ENCODE measurements at regions not wholly inside any gene's neighbourhood (a gene's known extent, or its start where the extent isn't known, plus 50 kb on each side); places are given as distances from the start of the nearest gene placed in this dataset.
"Not testable (repeated sequence)": the region's sequence is repeated elsewhere in the genome, so short reads cannot be mapped to it uniquely, and the experiment has no call there.

DNA sequence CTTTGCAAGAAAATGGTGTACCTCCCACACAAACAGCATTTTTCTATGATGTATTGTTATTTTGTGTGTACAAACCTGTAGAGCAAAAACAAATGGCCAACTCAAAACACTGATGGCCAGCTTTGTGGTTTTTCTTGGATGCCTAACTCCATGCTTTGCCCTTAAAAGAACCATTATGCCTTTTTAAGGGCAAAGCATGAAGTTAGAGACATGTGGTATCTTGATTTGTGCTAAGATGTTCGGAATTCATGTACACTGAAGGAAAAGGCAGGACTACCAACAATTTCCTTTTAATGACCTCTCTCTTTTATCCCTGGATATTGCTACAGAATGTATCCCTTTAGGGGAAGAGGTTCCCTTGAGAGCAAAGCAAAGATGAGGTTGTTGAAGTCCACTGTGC lies 273.6 kb downstream of the SCG2 start:
- no peaks in the 10 kb centered on the region for H3K36me3 Mint-ChIP-seq (ENCODE audit: insufficient read depth, unreplicated experiment)
- TF ChIP-seq, protein P1, sequence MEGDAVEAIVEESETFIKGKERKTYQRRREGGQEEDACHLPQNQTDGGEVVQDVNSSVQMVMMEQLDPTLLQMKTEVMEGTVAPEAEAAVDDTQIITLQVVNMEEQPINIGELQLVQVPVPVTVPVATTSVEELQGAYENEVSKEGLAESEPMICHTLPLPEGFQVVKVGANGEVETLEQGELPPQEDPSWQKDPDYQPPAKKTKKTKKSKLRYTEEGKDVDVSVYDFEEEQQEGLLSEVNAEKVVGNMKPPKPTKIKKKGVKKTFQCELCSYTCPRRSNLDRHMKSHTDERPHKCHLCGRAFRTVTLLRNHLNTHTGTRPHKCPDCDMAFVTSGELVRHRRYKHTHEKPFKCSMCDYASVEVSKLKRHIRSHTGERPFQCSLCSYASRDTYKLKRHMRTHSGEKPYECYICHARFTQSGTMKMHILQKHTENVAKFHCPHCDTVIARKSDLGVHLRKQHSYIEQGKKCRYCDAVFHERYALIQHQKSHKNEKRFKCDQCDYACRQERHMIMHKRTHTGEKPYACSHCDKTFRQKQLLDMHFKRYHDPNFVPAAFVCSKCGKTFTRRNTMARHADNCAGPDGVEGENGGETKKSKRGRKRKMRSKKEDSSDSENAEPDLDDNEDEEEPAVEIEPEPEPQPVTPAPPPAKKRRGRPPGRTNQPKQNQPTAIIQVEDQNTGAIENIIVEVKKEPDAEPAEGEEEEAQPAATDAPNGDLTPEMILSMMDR (IDR thresholded peaks at IDR 0.05; ENCODE audit: unreplicated experiment) = no peak
- no peaks in the 10 kb centered on the region for H3K4me1 Mint-ChIP-seq (ENCODE audit: low read depth, unreplicated experiment)
- intact Hi-C loops (cut with micrococcal nuclease; ENCODE audit: unreplicated experiment) = no loop called here
- CTCF ChIA-PET = no interaction called here
- H3K27me3 Mint-ChIP-seq (ENCODE audit: unreplicated experiment) = peaks cover 28% of the 10 kb centered on the region
- peaks cover 5% of the 10 kb centered on the region for H3K9me3 Mint-ChIP-seq (ENCODE audit: low read depth, unreplicated experiment)
- no peak for DNase-seq
- H3K27ac Mint-ChIP-seq (ENCODE audit: unreplicated experiment) = no peak overlapping the region
- BruUV-seq (replicated peaks) = no TSS peak
- no peak overlapping the region for H3K4me3 Mint-ChIP-seq (ENCODE audit: low read depth, unreplicated experiment)

- BruUV-seq (replicated peaks); CTCF ChIA-PET; DNase-seq; H3K9me3 Mint-ChIP-seq (ENCODE audit: low read depth, unreplicated experiment); H3K36me3 Mint-ChIP-seq (ENCODE audit: insufficient read depth, unreplicated experiment); H3K4me1 Mint-ChIP-seq (ENCODE audit: low read depth, unreplicated experiment); H3K4me3 Mint-ChIP-seq (ENCODE audit: low read depth, unreplicated experiment); intact Hi-C loops (cut with micrococcal nuclease; ENCODE audit: unreplicated experiment); H3K27ac Mint-ChIP-seq (ENCODE audit: unreplicated experiment): not testable (repeated sequence)
- peaks cover 49% of the 10 kb centered on the region for H3K27me3 Mint-ChIP-seq (ENCODE audit: unreplicated experiment)
Measured at GRCh38 chr2:223330747-223331146, 271.4 kb downstream of the SCG2 start.

DNA sequence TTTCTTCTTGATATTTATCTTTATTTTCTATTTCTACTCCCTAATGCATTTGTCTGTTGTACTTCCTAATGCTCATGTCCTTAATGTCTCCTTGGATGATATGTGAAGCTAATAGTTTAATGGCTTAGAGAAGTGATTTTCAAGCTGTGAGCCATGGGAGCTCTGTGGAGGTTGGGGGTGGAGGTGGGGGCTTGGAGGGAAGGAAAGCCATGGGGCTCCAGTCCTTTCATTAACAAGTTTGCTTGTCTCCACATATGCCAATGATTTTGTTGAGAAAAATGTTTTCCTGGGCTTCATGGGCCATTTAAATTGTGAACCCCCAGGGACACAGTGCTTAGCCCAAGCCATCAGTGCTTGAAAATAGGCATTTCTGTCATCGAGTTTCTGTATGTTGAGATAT lies 264.1 kb downstream of the SCG2 start:
- CTCF ChIA-PET = no interaction called here
- no peaks in the 10 kb centered on the region for H3K4me1 Mint-ChIP-seq (ENCODE audit: low read depth, unreplicated experiment)
- H3K36me3 Mint-ChIP-seq (ENCODE audit: insufficient read depth, unreplicated experiment) = no peaks in the 10 kb centered on the region

DNA sequence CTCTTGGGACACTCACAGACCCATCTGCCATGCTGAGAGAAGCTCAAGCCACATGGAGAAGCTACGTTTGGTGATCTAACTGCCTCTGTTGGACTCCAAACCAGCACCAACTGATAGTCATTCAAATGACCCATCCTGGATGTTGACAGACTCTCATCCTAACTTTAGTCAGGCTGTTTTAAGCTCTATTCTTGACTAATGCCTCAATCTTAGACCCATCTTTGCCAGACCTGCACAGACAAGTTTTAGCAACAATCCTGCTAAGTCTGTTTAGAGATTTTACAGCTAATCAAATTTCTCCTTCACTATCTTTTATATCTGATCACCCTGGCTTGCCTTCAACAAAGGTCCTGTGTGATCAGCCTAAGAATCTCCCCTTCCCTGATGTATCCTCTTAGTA lies 245.1 kb downstream of the SCG2 start:
- no TSS peak for BruUV-seq (replicated peaks)
- TF ChIP-seq, protein P1 (IDR thresholded peaks at IDR 0.05; ENCODE audit: unreplicated experiment) = no peak
- DNase-seq = no peak
- Mint-ChIP-seq H3K36me3 (ENCODE audit: insufficient read depth, unreplicated experiment) (no peaks in the 10 kb centered on the region), H3K4me1 (ENCODE audit: low read depth, unreplicated experiment) (no peaks in the 10 kb centered on the region), H3K27ac (ENCODE audit: unreplicated experiment) (no peak overlapping the region), H3K4me3 (ENCODE audit: low read depth, unreplicated experiment) (no peak overlapping the region), H3K9me3 (ENCODE audit: low read depth, unreplicated experiment) (peaks cover 12% of the 10 kb centered on the region), H3K27me3 (ENCODE audit: unreplicated experiment) (no peaks in the 10 kb centered on the region)
- CTCF ChIA-PET = no interaction called here
- intact Hi-C loops (cut with micrococcal nuclease; ENCODE audit: unreplicated experiment) = no loop called here

More for the DNA sequence above, 264.1 kb downstream of the SCG2 start:
- H3K4me3 Mint-ChIP-seq (ENCODE audit: low read depth, unreplicated experiment) = no peak overlapping the region
- intact Hi-C loops (cut with micrococcal nuclease; ENCODE audit: unreplicated experiment) = no loop called here
- BruUV-seq (replicated peaks) = no TSS peak
- DNase-seq = no peak
- peaks cover 27% of the 10 kb centered on the region for H3K27me3 Mint-ChIP-seq (ENCODE audit: unreplicated experiment)
- H3K9me3 Mint-ChIP-seq (ENCODE audit: low read depth, unreplicated experiment) = no peaks in the 10 kb centered on the region
- no peak overlapping the region for H3K27ac Mint-ChIP-seq (ENCODE audit: unreplicated experiment)
- TF ChIP-seq, protein P1 (IDR thresholded peaks at IDR 0.05; ENCODE audit: unreplicated experiment) = no peak

GRCh38 chr2:223363085-223363484 lies 239.1 kb downstream of the SCG2 start:
- DNase-seq = no peak
- Mint-ChIP-seq H3K4me3 (ENCODE audit: low read depth, unreplicated experiment) (no peak overlapping the region), H3K4me1 (ENCODE audit: low read depth, unreplicated experiment) (peaks cover 1% of the 10 kb centered on the region), H3K36me3 (ENCODE audit: insufficient read depth, unreplicated experiment) (no peaks in the 10 kb centered on the region), H3K27ac (ENCODE audit: unreplicated experiment) (no peak overlapping the region), H3K27me3 (ENCODE audit: unreplicated experiment) (no peaks in the 10 kb centered on the region), H3K9me3 (ENCODE audit: low read depth, unreplicated experiment) (peaks cover 6% of the 10 kb centered on the region)
- BruUV-seq (replicated peaks) = no TSS peak
- intact Hi-C loops (cut with micrococcal nuclease; ENCODE audit: unreplicated experiment) = no loop called here
- TF ChIP-seq, protein P1 (IDR thresholded peaks at IDR 0.05; ENCODE audit: unreplicated experiment) = no peak
- CTCF ChIA-PET = no interaction called here
